RWPE2 (cell line): ENCODE measurements at regions not wholly inside any gene's neighbourhood (a gene's known extent, or its start where the extent isn't known, plus 50 kb on each side); places are given as distances from the start of the nearest gene placed in this dataset.

Experiments used
- ATAC-seq: fragments of 200-7000 bp; cut with Tn5 transposase; 3 replicates; pipeline ENCODE4 v1.9.1; 2021; ENCODE audit warnings: low read depth
- DNase-seq: peaks from one replicate; pipeline ENCODE4 v3.0.0-alpha.2; 2020; ENCODE audit warnings: low spot score
- H3K27ac ChIP-seq: fragments of 450-650 bp; 2 replicates; pipeline ENCODE4 v1.5.1; 2017; ENCODE audit warnings: mild to moderate bottlenecking; ENCODE audit not compliant: poor library complexity, severe bottlenecking
- H3K27me3 ChIP-seq: fragments of 250-450 bp; sonication (Bioruptor Pico); 2 replicates; pipeline ENCODE4 v1.5.1; 2021; ENCODE audit warnings: mild to moderate bottlenecking, moderate library complexity; ENCODE audit not compliant: insufficient read depth, poor library complexity, severe bottlenecking
- H3K36me3 ChIP-seq: fragments of 250-450 bp; sonication (Bioruptor Pico); 2 replicates; pipeline ENCODE4 v1.5.1; 2020; ENCODE audit warnings: low read depth, mild to moderate bottlenecking, moderate library complexity
- H3K4me1 ChIP-seq: fragments of 250-450 bp; sonication (Bioruptor Pico); 2 replicates; pipeline ENCODE4 v1.5.1; 2021; ENCODE audit warnings: mild to moderate bottlenecking, moderate library complexity; ENCODE audit not compliant: insufficient read depth, poor library complexity, severe bottlenecking
- H3K4me3 ChIP-seq: fragments of 250-450 bp; sonication (Bioruptor Pico); 2 replicates; pipeline ENCODE4 v1.5.1; 2021; ENCODE audit warnings: mild to moderate bottlenecking, moderate library complexity; ENCODE audit not compliant: severe bottlenecking
- H3K9me3 ChIP-seq: fragments of 250-450 bp; sonication (Bioruptor Pico); 2 replicates; pipeline ENCODE4 v1.5.1; 2021; ENCODE audit warnings: mild to moderate bottlenecking, moderate library complexity; ENCODE audit not compliant: severe bottlenecking
- CTCF ChIP-seq: fragments of 450-650 bp; IDR thresholded peaks from one replicate; pipeline ENCODE4 v1.5.1; 2017; ENCODE audit warnings: mild to moderate bottlenecking, moderate library complexity; ENCODE audit not compliant: poor library complexity, severe bottlenecking

GRCh38 chr14:57091030-57091608 lies 177.6 kb downstream of the EXOC5 start:
- Histone ChIP-seq H3K27ac (no peak overlapping the region), H3K27me3 (peaks cover 16% of the 10 kb centered on the region), H3K9me3 (no peaks in the 10 kb centered on the region), H3K4me1 (no peaks in the 10 kb centered on the region), H3K4me3 (no peak overlapping the region), H3K36me3 (no peaks in the 10 kb centered on the region)
- TF ChIP-seq CTCF, result no peak
- no peak for ATAC-seq
- DNase-seq, result no peak

GRCh38 chr14:57089901-57090300 lies 178.8 kb downstream of the EXOC5 start:
- H3K27me3 ChIP-seq, result peaks cover 18% of the 10 kb centered on the region
- ATAC-seq, result no peak
- H3K4me3 ChIP-seq, result no peak overlapping the region
- no peak for DNase-seq
- no peak overlapping the region for H3K27ac ChIP-seq
- H3K36me3 ChIP-seq, result no peaks in the 10 kb centered on the region
- no peaks in the 10 kb centered on the region for H3K4me1 ChIP-seq
- no peaks in the 10 kb centered on the region for H3K9me3 ChIP-seq
- no peak for TF ChIP-seq CTCF

- Histone ChIP-seq H3K4me1 (no peaks in the 10 kb centered on the region), H3K9me3 (no peaks in the 10 kb centered on the region), H3K4me3 (no peak overlapping the region), H3K36me3 (no peaks in the 10 kb centered on the region), H3K27me3 (peaks cover 11% of the 10 kb centered on the region), H3K27ac (no peak overlapping the region)
- TF ChIP-seq CTCF, result no peak
- no peak for DNase-seq
- no peak for ATAC-seq
These were observed 180.9 kb downstream of the EXOC5 start for GRCh38 chr14:57087841-57088240.

GRCh38 chr14:57086271-57087162 lies 182.2 kb downstream of the EXOC5 start:
- H3K9me3 ChIP-seq, result no peaks in the 10 kb centered on the region
- H3K4me1 ChIP-seq, result no peaks in the 10 kb centered on the region
- TF ChIP-seq CTCF, result no peak
- H3K4me3 ChIP-seq, result no peak overlapping the region
- ATAC-seq, result no peak
- H3K27ac ChIP-seq, result no peak overlapping the region
- no peaks in the 10 kb centered on the region for H3K36me3 ChIP-seq
- peaks cover 11% of the 10 kb centered on the region for H3K27me3 ChIP-seq
- no peak for DNase-seq

GRCh38 chr14:57085801-57086200 lies 182.9 kb downstream of the EXOC5 start:
- Histone ChIP-seq H3K27ac (no peak overlapping the region), H3K9me3 (no peaks in the 10 kb centered on the region), H3K4me1 (no peaks in the 10 kb centered on the region), H3K36me3 (no peaks in the 10 kb centered on the region), H3K27me3 (peaks cover 12% of the 10 kb centered on the region), H3K4me3 (no peak overlapping the region)
- DNase-seq (no peak), ATAC-seq (no peak; the same call in 2 of the 3 replicates)
- no peak for TF ChIP-seq CTCF
